Mesendoderm (in vitro differentiated cells): ENCODE measurements at regions not wholly inside any gene's neighbourhood (a gene's known extent, or its start where the extent isn't known, plus 50 kb on each side); places are given as distances from the start of the nearest gene placed in this dataset.

Experiments
- DNase-seq: peaks from one replicate; pipeline ENCODE4 v3.0.0; 2013
- H2AK5ac ChIP-seq: 2 replicates; pipeline ENCODE4 v1.6.1; 2013; ENCODE audit warnings: low read length, inconsistent platforms
- H2BK120ac ChIP-seq: 2 replicates; pipeline ENCODE4 v1.6.1; 2013; ENCODE audit warnings: low read depth, mild to moderate bottlenecking, low read length, moderate library complexity, mixed read lengths
- H2BK15ac ChIP-seq: replicated peaks from 2 replicates; pipeline ENCODE4 v1.6.1; 2013; ENCODE audit warnings: low read depth, mild to moderate bottlenecking, moderate library complexity
- H2BK5ac ChIP-seq: 2 replicates; pipeline ENCODE4 v1.6.1; 2013; ENCODE audit warnings: low read length, inconsistent platforms
- H3K18ac ChIP-seq: 2 replicates; pipeline ENCODE4 v1.6.1; 2013; ENCODE audit warnings: mild to moderate bottlenecking, low read length, mixed read lengths
- H3K23ac ChIP-seq: one replicate; pipeline ENCODE4 v1.6.1; 2013; ENCODE audit warnings: low read length
- H3K27ac ChIP-seq: 2 replicates; pipeline ENCODE4 v1.5.1; 2013; ENCODE audit warnings: low read depth, mild to moderate bottlenecking, inconsistent platforms, low read length, moderate library complexity
- H3K27me3 ChIP-seq: 2 replicates; pipeline ENCODE4 v1.6.1; 2013; ENCODE audit warnings: low read length, control low read depth, mild to moderate bottlenecking, inconsistent platforms; ENCODE audit not compliant: insufficient read depth, poor library complexity
- H3K36me3 ChIP-seq: 2 replicates; pipeline ENCODE4 v1.6.1; 2013; ENCODE audit warnings: low read length, inconsistent platforms; ENCODE audit not compliant: control insufficient read depth, insufficient read depth
- H3K4ac ChIP-seq: one replicate; pipeline ENCODE4 v1.6.1; 2013; ENCODE audit warnings: low read depth, mild to moderate bottlenecking, low read length, moderate library complexity
- H3K4me1 ChIP-seq: 2 replicates; pipeline ENCODE4 v1.6.1; 2013; ENCODE audit warnings: low read depth, low read length, inconsistent platforms; ENCODE audit not compliant: control insufficient read depth
- H3K4me2 ChIP-seq: 2 replicates; pipeline ENCODE4 v1.6.1; 2013; ENCODE audit warnings: low read length
- H3K4me3 ChIP-seq: 2 replicates; pipeline ENCODE4 v1.5.1; 2013; ENCODE audit warnings: mild to moderate bottlenecking, low read length
- H3K56ac ChIP-seq: one replicate; pipeline ENCODE4 v1.6.1; 2013; ENCODE audit warnings: low read length
- H3K79me1 ChIP-seq: 2 replicates; pipeline ENCODE4 v1.6.1; 2013; ENCODE audit warnings: low read length, inconsistent platforms
- H3K79me2 ChIP-seq: 2 replicates; pipeline ENCODE4 v1.6.1; 2013; ENCODE audit warnings: mild to moderate bottlenecking, low read length; ENCODE audit not compliant: control insufficient read depth, insufficient read depth
- H3K9ac ChIP-seq: 2 replicates; pipeline ENCODE4 v1.6.1; 2013; ENCODE audit warnings: low read length, inconsistent platforms
- H4K5ac ChIP-seq: one replicate; pipeline ENCODE4 v1.6.1; 2013; ENCODE audit warnings: low read length
- H4K8ac ChIP-seq: one replicate; pipeline ENCODE4 v1.6.1; 2013; ENCODE audit warnings: low read depth, mild to moderate bottlenecking, control low read depth, low read length, moderate library complexity
- WGBS: extraction: QIAGEN DNeasy Blood & Tissue Kit; methylation state at CpG from one replicate; pipeline ENCODE4 v1.1.7; 2013; ENCODE audit warnings: low lambda C conversion rate, missing lambda C conversion rate; ENCODE audit not compliant: insufficient coverage; ENCODE audit errors: extremely low coverage; 5-methylcytosine and 5-hydroxymethylcytosine counted together

- DNase-seq, result no peak
Observed at GRCh38 chr20:23156842-23157423, 70.8 kb upstream of the CD93 start.

GRCh38 chr20:23156170-23156841, 70.2 kb upstream of the CD93 start:
- no peak overlapping the region for H4K8ac ChIP-seq
- no peaks in the 10 kb centered on the region for H3K79me2 ChIP-seq
- no peak overlapping the region for H3K4me2 ChIP-seq
- no peaks in the 10 kb centered on the region for H3K36me3 ChIP-seq
- H2BK5ac ChIP-seq, result no peak overlapping the region
- peaks cover 10% of the 10 kb centered on the region for H3K4me1 ChIP-seq
- no peak overlapping the region for H2BK120ac ChIP-seq
- no peak overlapping the region for H3K9ac ChIP-seq
- no peak overlapping the region for H2AK5ac ChIP-seq
- no peak for DNase-seq
- H3K4ac ChIP-seq, result no peak overlapping the region
- H3K27ac ChIP-seq, result no peak overlapping the region
- peak overlapping the region; percentile 15 for H3K18ac ChIP-seq
- H4K5ac ChIP-seq, result no peak overlapping the region
- H3K79me1 ChIP-seq, result no peaks in the 10 kb centered on the region
- WGBS, result no CpG with 5 or more reads among the region's 11 CpGs
- no peak overlapping the region for H3K23ac ChIP-seq
- no peak overlapping the region for H3K4me3 ChIP-seq
- peak overlapping the region; percentile 30 for H3K56ac ChIP-seq
- no peaks in the 10 kb centered on the region for H3K27me3 ChIP-seq
- no peak overlapping the region for H2BK15ac ChIP-seq

More at GRCh38 chr20:23156842-23157423, 70.8 kb upstream of the CD93 start:
- Histone ChIP-seq H3K4ac (no peak overlapping the region), H3K4me2 (no peak overlapping the region), H3K27ac (no peak overlapping the region), H3K23ac (no peak overlapping the region), H4K8ac (no peak overlapping the region), H3K27me3 (no peaks in the 10 kb centered on the region), H3K18ac (no peak overlapping the region), H4K5ac (no peak overlapping the region), H3K56ac (no peak overlapping the region), H2BK120ac (no peak overlapping the region), H3K4me1 (peaks cover 7% of the 10 kb centered on the region), H2BK5ac (no peak overlapping the region), H2BK15ac (no peak overlapping the region), H3K4me3 (no peak overlapping the region), H2AK5ac (no peak overlapping the region), H3K79me1 (no peaks in the 10 kb centered on the region), H3K36me3 (no peaks in the 10 kb centered on the region), H3K79me2 (no peaks in the 10 kb centered on the region), H3K9ac (no peak overlapping the region)
- WGBS, result no CpG with 5 or more reads among the region's 5 CpGs

GRCh38 chr20:23155141-23155590, 69.0 kb upstream of the CD93 start:
- Histone ChIP-seq H3K4ac (no peak overlapping the region), H3K4me2 (no peak overlapping the region), H2BK5ac (no peak overlapping the region), H3K27me3 (no peaks in the 10 kb centered on the region), H3K79me2 (no peaks in the 10 kb centered on the region), H3K36me3 (no peaks in the 10 kb centered on the region), H3K27ac (no peak overlapping the region), H3K4me3 (no peak overlapping the region), H2AK5ac (no peak overlapping the region), H4K5ac (no peak overlapping the region), H3K4me1 (peaks cover 8% of the 10 kb centered on the region), H4K8ac (no peak overlapping the region), H3K9ac (no peak overlapping the region), H3K23ac (no peak overlapping the region), H2BK15ac (no peak overlapping the region), H3K79me1 (no peaks in the 10 kb centered on the region), H3K56ac (no peak overlapping the region), H2BK120ac (no peak overlapping the region), H3K18ac (no peak overlapping the region)
- DNase-seq, result peak; percentile 48
- no CpG with 5 or more reads among the region's 7 CpGs for WGBS

GRCh38 chr20:23153696-23154341, 67.7 kb upstream of the CD93 start:
- Histone ChIP-seq H2AK5ac (no peak overlapping the region), H3K27me3 (no peaks in the 10 kb centered on the region), H3K56ac (no peak overlapping the region), H3K4me3 (no peak overlapping the region), H3K4me1 (peaks cover 8% of the 10 kb centered on the region), H3K4me2 (no peak overlapping the region), H2BK120ac (no peak overlapping the region), H4K8ac (no peak overlapping the region), H2BK5ac (no peak overlapping the region), H3K4ac (peak overlapping the region; percentile 28), H3K27ac (no peak overlapping the region), H3K9ac (no peak overlapping the region), H2BK15ac (no peak overlapping the region), H3K79me1 (no peaks in the 10 kb centered on the region), H3K79me2 (no peaks in the 10 kb centered on the region), H3K23ac (no peak overlapping the region), H4K5ac (no peak overlapping the region), H3K36me3 (no peaks in the 10 kb centered on the region), H3K18ac (no peak overlapping the region)
- WGBS, result no CpG with 5 or more reads among the region's 4 CpGs
- DNase-seq, result peak; percentile 63

- Histone ChIP-seq H3K9ac (no peak overlapping the region), H3K4me1 (peaks cover 8% of the 10 kb centered on the region), H2BK5ac (no peak overlapping the region), H4K5ac (no peak overlapping the region), H3K18ac (no peak overlapping the region), H3K23ac (no peak overlapping the region), H4K8ac (no peak overlapping the region), H2AK5ac (no peak overlapping the region), H3K27me3 (no peaks in the 10 kb centered on the region), H2BK120ac (no peak overlapping the region), H3K4ac (no peak overlapping the region), H3K79me2 (no peaks in the 10 kb centered on the region), H3K4me2 (no peak overlapping the region), H3K36me3 (no peaks in the 10 kb centered on the region), H3K79me1 (no peaks in the 10 kb centered on the region), H3K56ac (no peak overlapping the region), H3K4me3 (no peak overlapping the region), H3K27ac (no peak overlapping the region), H2BK15ac (no peak overlapping the region)
- DNase-seq, result no peak
- no CpG with 5 or more reads among the region's 3 CpGs for WGBS
Observed at GRCh38 chr20:23152902-23153301, 66.8 kb upstream of the CD93 start.
